ENCODE measurements at regions not wholly inside any gene's neighbourhood (a gene's known extent, or its start where the extent isn't known, plus 50 kb on each side); places are given as distances from the start of the nearest gene placed in this dataset.

- H3K27me3 Mint-ChIP-seq (ENCODE audit: insufficient read depth, unreplicated experiment) = no peaks in the 10 kb centered on the region
- H3K9me3 Mint-ChIP-seq (ENCODE audit: unreplicated experiment) = peaks cover 7% of the 10 kb centered on the region
- H3K4me3 Mint-ChIP-seq (ENCODE audit: unreplicated experiment) = no peak overlapping the region
- no peak for DNase-seq (ENCODE audit: unreplicated experiment)
- H3K36me3 Mint-ChIP-seq (ENCODE audit: insufficient read depth, unreplicated experiment) = no peaks in the 10 kb centered on the region
- no TSS peak for BruUV-seq (replicated peaks)
- no peaks in the 10 kb centered on the region for H3K4me1 Mint-ChIP-seq (ENCODE audit: insufficient read depth, unreplicated experiment)
- intact Hi-C loops (cut with micrococcal nuclease) = no loop called here
- TF ChIP-seq CTCF (IDR thresholded peaks at IDR 0.05; ENCODE audit: unreplicated experiment) = no peak
- H3K27ac Mint-ChIP-seq (ENCODE audit: low read depth, unreplicated experiment) = no peak overlapping the region
- CTCF ChIA-PET = no interaction called here
- POLR2A ChIA-PET = interaction anchor here (1.1 kb wide), 1 partner anchor 15 kb away, joined by 3 read pairs; no protein-coding TSS in a partner anchor
Observed at GRCh38 chr21:35538386-35538785, 489.3 kb upstream of the RUNX1 start.

- no peak for TF ChIP-seq CTCF (IDR thresholded peaks at IDR 0.05; ENCODE audit: unreplicated experiment)
- H3K36me3 Mint-ChIP-seq (ENCODE audit: insufficient read depth, unreplicated experiment) = no peaks in the 10 kb centered on the region
- ChIA-PET POLR2A (interaction anchor here (1.1 kb wide), 1 partner anchor 14 kb away, joined by 3 read pairs; no protein-coding TSS in a partner anchor), CTCF (no interaction called here)
- no peak overlapping the region for H3K4me3 Mint-ChIP-seq (ENCODE audit: unreplicated experiment)
- H3K9me3 Mint-ChIP-seq (ENCODE audit: unreplicated experiment) = peaks cover 7% of the 10 kb centered on the region
- no peak for DNase-seq (ENCODE audit: unreplicated experiment)
- no peaks in the 10 kb centered on the region for H3K4me1 Mint-ChIP-seq (ENCODE audit: insufficient read depth, unreplicated experiment)
- BruUV-seq (replicated peaks) = no TSS peak
- no peak overlapping the region for H3K27ac Mint-ChIP-seq (ENCODE audit: low read depth, unreplicated experiment)
- intact Hi-C loops (cut with micrococcal nuclease) = no loop called here
- no peaks in the 10 kb centered on the region for H3K27me3 Mint-ChIP-seq (ENCODE audit: insufficient read depth, unreplicated experiment)
Observed at GRCh38 chr21:35537604-35538003, 488.5 kb upstream of the RUNX1 start.

GRCh38 chr21:35533893-35534292 is 484.8 kb upstream of the RUNX1 start:
- H3K27ac Mint-ChIP-seq (ENCODE audit: low read depth, unreplicated experiment) = no peak overlapping the region
- ChIA-PET POLR2A (interaction anchor here (0.6 kb wide), 1 partner anchor 518 kb away, joined by 3 read pairs; no protein-coding TSS in a partner anchor), CTCF (no interaction called here)
- no peaks in the 10 kb centered on the region for H3K36me3 Mint-ChIP-seq (ENCODE audit: insufficient read depth, unreplicated experiment)
- intact Hi-C loops (cut with micrococcal nuclease) = no loop called here
- no TSS peak for BruUV-seq (replicated peaks)
- no peak overlapping the region for H3K4me3 Mint-ChIP-seq (ENCODE audit: unreplicated experiment)
- peaks cover 7% of the 10 kb centered on the region for H3K9me3 Mint-ChIP-seq (ENCODE audit: unreplicated experiment)
- TF ChIP-seq CTCF (IDR thresholded peaks at IDR 0.05; ENCODE audit: unreplicated experiment) = no peak
- no peak for DNase-seq (ENCODE audit: unreplicated experiment)
- H3K4me1 Mint-ChIP-seq (ENCODE audit: insufficient read depth, unreplicated experiment) = no peaks in the 10 kb centered on the region
- H3K27me3 Mint-ChIP-seq (ENCODE audit: insufficient read depth, unreplicated experiment) = no peaks in the 10 kb centered on the region

GRCh38 chr21:35530766-35531165 is 481.7 kb upstream of the RUNX1 start:
- ChIA-PET CTCF (no interaction called here), POLR2A (no interaction called here)
- Mint-ChIP-seq H3K36me3 (ENCODE audit: insufficient read depth, unreplicated experiment) (no peaks in the 10 kb centered on the region), H3K9me3 (ENCODE audit: unreplicated experiment) (peaks cover 2% of the 10 kb centered on the region), H3K4me1 (ENCODE audit: insufficient read depth, unreplicated experiment) (no peaks in the 10 kb centered on the region), H3K27me3 (ENCODE audit: insufficient read depth, unreplicated experiment) (no peaks in the 10 kb centered on the region), H3K4me3 (ENCODE audit: unreplicated experiment) (no peak overlapping the region), H3K27ac (ENCODE audit: low read depth, unreplicated experiment) (no peak overlapping the region)
- no TSS peak for BruUV-seq (replicated peaks)
- intact Hi-C loops (cut with micrococcal nuclease) = no loop called here
- DNase-seq (ENCODE audit: unreplicated experiment) = no peak
- no peak for TF ChIP-seq CTCF (IDR thresholded peaks at IDR 0.05; ENCODE audit: unreplicated experiment)

All from MCF 10A (cell line).